ENCODE measurements at regions not wholly inside any gene's neighbourhood (a gene's known extent, or its start where the extent isn't known, plus 50 kb on each side); places are given as distances from the start of the nearest gene placed in this dataset.

DNA sequence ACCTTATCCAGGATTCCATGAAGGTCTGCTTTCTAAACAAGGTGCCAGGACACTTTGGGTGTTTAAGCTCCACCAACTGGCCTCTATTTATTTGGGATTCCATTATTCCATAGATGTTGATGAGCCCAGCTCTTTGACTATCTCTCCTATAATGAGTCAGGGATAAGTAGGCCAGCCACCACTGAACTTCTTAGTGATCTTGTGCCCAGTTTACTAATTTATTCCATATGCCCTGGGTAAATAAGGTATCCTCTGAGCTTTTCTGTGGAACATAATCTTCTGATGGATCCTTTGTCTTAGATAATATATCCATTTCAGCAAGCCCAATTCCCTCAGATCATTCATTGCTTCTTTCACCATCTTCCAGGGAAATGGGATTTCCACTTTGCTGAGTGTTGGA, 535.0 kb downstream of the FOXG1 start:
- no peak overlapping the region for H3K4me3 Mint-ChIP-seq

DNA sequence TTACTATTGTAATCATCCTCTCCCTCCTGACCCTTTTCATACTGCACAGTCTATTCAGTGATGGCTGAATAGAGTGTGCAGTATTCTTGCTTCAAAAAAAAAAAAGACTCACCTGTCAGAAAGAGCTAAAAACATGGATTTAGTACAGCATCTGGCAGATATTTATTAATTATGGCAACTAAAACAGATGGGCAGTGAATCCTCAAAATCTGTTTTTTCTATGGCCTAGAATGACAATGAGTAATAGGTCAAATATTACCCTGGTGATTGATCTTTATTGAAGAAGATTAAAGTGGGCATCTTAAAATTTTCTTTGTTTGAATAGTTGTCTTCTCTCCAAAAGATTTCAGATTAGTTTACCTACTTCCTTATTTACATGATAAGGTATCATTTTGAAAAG, 543.6 kb downstream of the FOXG1 start:
- H3K36me3 Mint-ChIP-seq (ENCODE audit: low read depth): no peaks in the 10 kb centered on the region
- no peak overlapping the region for H3K27ac Mint-ChIP-seq
- Histone ChIP-seq H3K9ac (ENCODE audit: extremely low read depth, low read length, poor library complexity, severe bottlenecking) (no peak overlapping the region), H3K4me1 (ENCODE audit: control insufficient read depth, insufficient read depth, low read length) (no peaks in the 10 kb centered on the region), H3K4me3 (ENCODE audit: low read length) (no peak overlapping the region), H3K36me3 (ENCODE audit: control insufficient read depth, insufficient read depth, low read length) (no peaks in the 10 kb centered on the region), H3K27me3 (ENCODE audit: control insufficient read depth, insufficient read depth, low read length, poor library complexity, severe bottlenecking) (no peaks in the 10 kb centered on the region), H3K27ac (ENCODE audit: low read depth, low read length) (no peak overlapping the region), H3K9me3 (ENCODE audit: control insufficient read depth, low read length) (no peaks in the 10 kb centered on the region)
- H3K4me3 Mint-ChIP-seq: no peak overlapping the region
- TF ChIP-seq, protein P1, sequence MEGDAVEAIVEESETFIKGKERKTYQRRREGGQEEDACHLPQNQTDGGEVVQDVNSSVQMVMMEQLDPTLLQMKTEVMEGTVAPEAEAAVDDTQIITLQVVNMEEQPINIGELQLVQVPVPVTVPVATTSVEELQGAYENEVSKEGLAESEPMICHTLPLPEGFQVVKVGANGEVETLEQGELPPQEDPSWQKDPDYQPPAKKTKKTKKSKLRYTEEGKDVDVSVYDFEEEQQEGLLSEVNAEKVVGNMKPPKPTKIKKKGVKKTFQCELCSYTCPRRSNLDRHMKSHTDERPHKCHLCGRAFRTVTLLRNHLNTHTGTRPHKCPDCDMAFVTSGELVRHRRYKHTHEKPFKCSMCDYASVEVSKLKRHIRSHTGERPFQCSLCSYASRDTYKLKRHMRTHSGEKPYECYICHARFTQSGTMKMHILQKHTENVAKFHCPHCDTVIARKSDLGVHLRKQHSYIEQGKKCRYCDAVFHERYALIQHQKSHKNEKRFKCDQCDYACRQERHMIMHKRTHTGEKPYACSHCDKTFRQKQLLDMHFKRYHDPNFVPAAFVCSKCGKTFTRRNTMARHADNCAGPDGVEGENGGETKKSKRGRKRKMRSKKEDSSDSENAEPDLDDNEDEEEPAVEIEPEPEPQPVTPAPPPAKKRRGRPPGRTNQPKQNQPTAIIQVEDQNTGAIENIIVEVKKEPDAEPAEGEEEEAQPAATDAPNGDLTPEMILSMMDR (conservative IDR thresholded peaks at IDR 0.05): no peak
- no peaks in the 10 kb centered on the region for H3K4me1 Mint-ChIP-seq
- no peaks in the 10 kb centered on the region for H3K9me3 Mint-ChIP-seq
- no peaks in the 10 kb centered on the region for H3K27me3 Mint-ChIP-seq (ENCODE audit: insufficient read depth)
- no peak for DNase-seq

More for the DNA sequence above, 535.0 kb downstream of the FOXG1 start:
- no peak for DNase-seq
- peaks cover 4% of the 10 kb centered on the region for H3K4me1 Mint-ChIP-seq
- H3K27ac Mint-ChIP-seq: no peak overlapping the region
- no peaks in the 10 kb centered on the region for H3K36me3 ChIP-seq (ENCODE audit: control insufficient read depth, insufficient read depth, low read length)
- H3K36me3 Mint-ChIP-seq (ENCODE audit: low read depth): no peaks in the 10 kb centered on the region
- no peak overlapping the region for H3K9ac ChIP-seq (ENCODE audit: extremely low read depth, low read length, poor library complexity, severe bottlenecking)
- no peak overlapping the region for H3K27ac ChIP-seq (ENCODE audit: low read depth, low read length)
- H3K27me3 Mint-ChIP-seq (ENCODE audit: insufficient read depth): no peaks in the 10 kb centered on the region
- TF ChIP-seq, protein P1 (conservative IDR thresholded peaks at IDR 0.05): no peak
- peaks cover 11% of the 10 kb centered on the region for H3K9me3 Mint-ChIP-seq
- no peaks in the 10 kb centered on the region for H3K9me3 ChIP-seq (ENCODE audit: control insufficient read depth, low read length)
- H3K4me3 ChIP-seq (ENCODE audit: low read length): no peak overlapping the region
- H3K27me3 ChIP-seq (ENCODE audit: control insufficient read depth, insufficient read depth, low read length, poor library complexity, severe bottlenecking): no peaks in the 10 kb centered on the region
- H3K4me1 ChIP-seq (ENCODE audit: control insufficient read depth, insufficient read depth, low read length): no peaks in the 10 kb centered on the region

DNA sequence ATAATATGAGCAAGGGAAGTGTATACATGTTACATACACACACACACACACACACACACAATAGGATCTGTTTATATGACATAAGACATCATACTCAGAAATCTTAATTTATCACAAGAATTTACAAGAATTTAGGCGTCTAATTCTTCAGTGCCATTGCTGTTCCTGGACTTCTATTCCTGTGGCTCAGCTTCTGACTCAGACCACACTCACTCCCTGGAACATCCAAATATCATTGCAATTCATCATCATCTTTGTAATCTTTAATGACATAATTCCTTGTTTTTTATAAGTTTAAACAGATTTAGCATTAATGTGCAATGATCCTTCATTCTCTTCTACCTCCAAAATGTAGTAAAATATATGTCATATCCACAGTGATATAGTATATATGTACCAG, 544.2 kb downstream of the FOXG1 start:
- H3K4me3 Mint-ChIP-seq: no peak overlapping the region
- H3K4me3 ChIP-seq (ENCODE audit: low read length): no peak overlapping the region
- H3K9me3 Mint-ChIP-seq: no peaks in the 10 kb centered on the region
- no peaks in the 10 kb centered on the region for H3K36me3 Mint-ChIP-seq (ENCODE audit: low read depth)
- WGBS, 2 experiments (ENCODE audit: insufficient coverage in 1 of 2, insufficient read length in 1 of 2): 82 to 85% methylated on average over 1 of the region's 1 CpG
- no peaks in the 10 kb centered on the region for H3K4me1 ChIP-seq (ENCODE audit: control insufficient read depth, insufficient read depth, low read length)
- TF ChIP-seq, protein P1 (conservative IDR thresholded peaks at IDR 0.05): no peak
- no peak overlapping the region for H3K27ac ChIP-seq (ENCODE audit: low read depth, low read length)
- no peak overlapping the region for H3K9ac ChIP-seq (ENCODE audit: extremely low read depth, low read length, poor library complexity, severe bottlenecking)
- H3K9me3 ChIP-seq (ENCODE audit: control insufficient read depth, low read length): no peaks in the 10 kb centered on the region
- H3K27ac Mint-ChIP-seq: no peak overlapping the region
- H3K4me1 Mint-ChIP-seq: no peaks in the 10 kb centered on the region
- H3K36me3 ChIP-seq (ENCODE audit: control insufficient read depth, insufficient read depth, low read length): no peaks in the 10 kb centered on the region
- H3K27me3 Mint-ChIP-seq (ENCODE audit: insufficient read depth): no peaks in the 10 kb centered on the region
- no peaks in the 10 kb centered on the region for H3K27me3 ChIP-seq (ENCODE audit: control insufficient read depth, insufficient read depth, low read length, poor library complexity, severe bottlenecking)
- no peak for DNase-seq
